HG02763 (cell line): ENCODE measurements at regions not wholly inside any gene's neighbourhood (a gene's known extent, or its start where the extent isn't known, plus 50 kb on each side); places are given as distances from the start of the nearest gene placed in this dataset.

ENCODE experiments used
- ATAC-seq: cut with Tn5 transposase; IDR thresholded peaks from one replicate; pipeline ENCODE4 v1.9.1; 2021; ENCODE audit warnings: mild to moderate bottlenecking, moderate library complexity; ENCODE audit not compliant: unreplicated experiment

DNA sequence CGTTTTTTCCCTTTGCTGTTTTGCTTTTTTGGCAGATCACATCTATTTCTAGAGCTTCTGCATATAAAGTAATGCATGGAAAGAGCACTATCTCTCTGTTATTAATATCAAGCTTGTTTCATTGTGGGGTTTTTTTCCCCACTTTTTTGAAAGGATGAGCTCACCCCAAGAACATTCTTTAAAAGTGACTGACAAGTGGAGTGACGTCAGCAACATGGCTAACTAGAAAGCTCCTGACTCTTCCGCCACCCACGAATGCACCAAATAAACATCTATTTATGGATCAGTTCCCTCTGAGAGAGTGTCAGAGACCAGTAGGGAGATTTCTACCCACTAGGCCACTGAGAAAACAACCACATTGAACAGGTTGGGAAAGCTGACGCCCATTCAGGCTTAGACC is 445.4 kb downstream of the GALC start:
- no peak for ATAC-seq

DNA sequence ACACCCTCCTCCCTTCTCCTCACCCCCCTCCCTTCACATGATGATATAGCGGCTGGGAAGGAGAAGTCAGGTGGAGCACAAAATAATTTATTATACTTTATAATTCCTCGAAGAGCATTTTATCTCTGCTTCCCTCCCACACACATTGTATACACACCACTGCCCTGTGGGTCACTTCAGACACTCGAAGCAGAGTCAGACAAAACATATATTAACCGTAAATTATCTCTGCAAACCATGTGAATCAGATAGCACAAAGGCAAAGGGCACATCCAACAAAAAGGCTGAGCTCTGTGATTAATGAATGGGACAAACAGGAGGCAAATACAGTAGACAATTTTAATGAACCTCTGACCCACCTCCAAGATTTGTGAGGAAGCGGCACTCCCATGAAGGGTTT is 450.7 kb downstream of the GALC start:
- ATAC-seq: no peak

DNA sequence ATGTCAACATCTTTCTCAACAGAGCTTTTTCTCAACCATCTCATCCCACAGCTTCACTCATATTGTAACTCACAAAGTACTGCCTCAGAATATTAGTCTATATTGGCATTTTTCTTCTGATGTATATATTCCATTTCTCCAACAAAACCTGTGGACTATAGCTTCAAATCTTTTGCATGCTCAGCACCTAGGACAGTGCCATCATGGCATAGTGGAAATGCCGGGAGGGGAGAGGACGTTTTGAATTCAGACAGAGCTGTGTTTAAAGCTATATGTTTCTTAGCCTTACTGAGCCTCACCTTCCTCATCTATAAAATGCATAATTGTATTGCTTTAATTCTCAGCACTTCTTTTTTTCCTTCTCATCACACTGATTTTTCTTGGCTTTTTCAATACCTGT is 452.6 kb downstream of the GALC start:
- ATAC-seq: no peak

DNA sequence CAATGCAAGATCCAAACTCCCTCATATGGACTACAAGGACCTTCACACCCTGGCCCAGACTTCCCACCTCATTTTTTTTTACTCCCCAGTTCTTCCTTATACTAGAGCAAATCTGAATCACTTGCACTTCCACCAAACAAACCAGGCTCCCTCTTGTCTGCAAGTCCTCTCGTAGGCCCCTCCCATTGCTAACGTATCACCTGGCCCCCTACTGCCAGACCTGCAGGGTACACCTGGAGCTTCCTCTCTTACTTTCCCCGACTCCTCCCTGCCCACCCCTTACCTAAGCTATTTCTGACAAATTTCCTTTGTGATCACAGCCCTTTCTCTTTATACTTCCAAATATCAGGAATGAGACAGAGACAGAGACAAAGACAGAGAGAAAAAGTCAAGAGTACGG is 463.9 kb downstream of the GALC start:
- ATAC-seq: no peak

DNA sequence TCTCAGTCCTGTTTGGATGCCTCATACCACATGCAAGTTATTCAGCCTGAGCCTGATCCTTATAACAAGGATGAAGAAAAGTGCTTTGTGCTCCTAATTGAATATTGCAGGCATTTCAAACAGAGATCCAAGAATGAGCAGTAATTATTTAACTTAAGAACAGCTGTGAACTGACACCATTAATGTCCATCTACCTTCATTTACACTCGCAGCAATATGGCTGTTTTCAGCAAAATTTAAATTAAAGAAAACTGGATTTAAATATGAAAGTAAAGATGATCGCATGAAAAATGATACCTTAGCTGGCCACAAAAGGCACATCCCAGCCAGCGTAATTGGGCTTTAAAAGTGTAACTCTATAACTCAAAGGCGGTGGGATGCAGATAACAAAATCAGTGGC is 466.3 kb downstream of the GALC start:
- ATAC-seq: no peak

DNA sequence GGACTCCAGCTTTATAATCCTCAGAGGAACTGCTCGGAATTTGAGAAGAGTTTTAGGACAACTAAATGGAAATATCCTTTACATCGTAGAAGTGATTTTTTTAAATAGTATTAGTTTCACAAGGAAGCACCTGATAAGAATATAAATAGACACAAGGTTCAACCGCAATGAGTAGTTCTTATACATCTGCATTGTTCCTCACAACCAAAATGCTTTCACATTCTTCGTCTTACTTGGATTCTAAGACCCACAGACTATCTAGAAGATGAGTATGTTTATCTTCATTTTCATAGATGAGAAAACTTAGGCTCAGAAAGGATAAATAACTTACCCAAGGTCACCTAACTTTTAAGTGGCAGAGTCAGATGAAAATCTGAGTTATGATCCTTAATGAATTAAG is 469.0 kb downstream of the GALC start:
- ATAC-seq: no peak

DNA sequence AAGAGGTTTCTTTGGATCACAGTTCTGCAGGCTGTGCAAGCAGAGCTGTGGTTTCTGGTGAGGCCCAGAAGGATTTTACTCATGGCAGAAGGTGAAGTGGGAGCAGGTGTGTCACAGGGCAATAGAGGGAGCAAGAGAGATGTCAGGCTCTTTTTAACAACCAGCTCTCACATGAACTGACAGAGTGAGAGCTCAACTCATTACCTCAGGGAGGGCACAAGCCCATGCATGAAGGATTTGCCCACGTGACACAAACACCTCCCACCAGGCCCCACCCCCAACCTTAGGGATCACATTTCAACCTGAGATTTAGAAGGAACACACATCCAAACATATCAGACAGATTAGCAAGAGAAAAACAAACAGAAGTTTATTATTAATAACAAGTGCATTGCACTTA is 470.4 kb downstream of the GALC start:
- no peak for ATAC-seq

DNA sequence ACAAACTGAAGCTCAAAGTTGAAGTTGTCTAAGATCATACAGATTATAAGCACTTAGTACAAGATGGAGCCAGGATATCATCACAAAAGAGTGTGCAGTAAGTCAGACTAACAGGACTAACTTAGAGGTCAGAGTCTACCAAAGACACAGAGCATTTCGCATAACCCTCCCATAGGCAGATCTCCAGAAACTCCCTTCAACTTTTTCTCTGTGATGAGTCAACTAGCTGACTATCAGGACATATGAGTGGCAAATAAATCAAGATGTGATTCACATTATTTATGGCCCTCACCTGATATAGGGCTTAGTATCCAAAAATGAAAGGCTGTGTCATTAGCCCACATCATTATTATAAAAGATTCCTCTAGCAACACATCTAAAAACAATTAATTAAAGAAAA is 484.6 kb downstream of the GALC start:
- no peak for ATAC-seq

DNA sequence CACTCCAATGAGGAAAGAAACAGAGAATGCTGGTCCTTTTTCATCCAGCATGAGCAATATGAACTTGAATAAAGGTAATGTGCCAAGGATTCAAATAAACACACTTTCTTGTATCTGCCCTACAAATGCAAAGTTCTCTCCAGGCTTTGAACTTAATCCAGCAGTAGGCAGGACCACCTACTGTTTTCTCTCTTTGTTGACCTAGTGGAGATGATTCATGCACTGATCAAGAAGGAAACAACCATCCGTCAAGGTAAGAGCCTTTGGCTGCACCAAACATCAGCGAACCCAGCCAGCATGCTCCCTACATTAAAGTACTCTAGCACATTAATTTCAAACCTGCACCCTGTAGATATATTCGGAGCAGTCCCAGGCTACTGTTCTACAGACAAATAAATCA is 489.3 kb downstream of the GALC start:
- no peak for ATAC-seq

DNA sequence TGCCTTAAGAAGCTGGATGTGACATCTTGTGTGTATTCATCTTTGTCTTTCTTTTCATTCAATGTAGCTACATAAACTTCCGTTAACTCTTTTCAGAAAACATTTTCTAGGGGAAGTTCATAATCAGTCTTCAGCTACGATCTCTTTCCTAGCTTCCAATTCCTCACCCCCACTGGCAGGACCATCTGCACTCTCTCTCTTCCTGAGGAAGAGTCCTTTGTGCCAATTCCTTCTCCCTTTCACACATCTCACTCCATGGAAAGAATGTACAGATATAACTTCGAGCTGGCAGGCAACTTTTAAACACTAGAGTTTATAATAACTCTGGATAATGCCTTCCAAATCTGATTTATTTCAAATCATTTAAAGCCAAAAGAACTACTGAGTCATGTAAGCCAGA is 495.7 kb downstream of the GALC start:
- no peak for ATAC-seq

DNA sequence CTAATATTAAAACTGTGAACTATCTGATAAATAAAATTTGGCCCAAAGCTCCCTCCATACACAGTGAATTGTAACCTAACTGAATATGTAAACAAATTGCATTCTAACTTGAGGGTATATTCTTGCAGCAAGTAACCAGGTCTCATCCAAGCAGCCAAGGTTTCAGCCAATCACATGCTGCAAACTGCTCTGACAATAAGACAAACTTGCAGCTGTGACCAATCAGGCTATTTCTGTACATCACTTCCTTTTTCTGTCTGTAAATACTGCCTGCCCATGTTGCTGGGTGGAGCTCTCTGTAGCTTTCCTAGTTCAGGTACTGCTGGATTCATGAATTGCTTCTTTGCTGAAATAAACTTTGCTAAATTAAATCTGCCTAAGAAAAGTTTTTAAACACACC is 499.0 kb downstream of the GALC start:
- ATAC-seq: no peak

DNA sequence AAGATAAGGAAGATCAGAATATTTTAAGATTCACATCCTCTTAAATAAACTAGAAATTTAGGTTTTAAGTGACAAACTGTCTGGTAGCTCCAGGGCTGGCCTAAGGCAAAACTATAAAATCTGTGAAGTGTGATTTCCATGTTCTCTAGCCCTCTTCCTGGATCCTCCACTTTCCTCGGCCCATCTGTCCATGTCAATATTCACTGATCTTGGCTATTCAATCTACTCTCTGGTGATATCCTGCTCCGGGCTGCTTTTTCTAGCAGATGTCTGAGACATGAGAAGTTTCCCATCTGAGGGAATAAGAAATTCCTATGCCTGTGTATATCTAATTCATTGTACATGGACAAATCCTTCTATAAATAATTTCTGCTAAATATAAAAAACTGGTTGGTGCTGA is 500.4 kb downstream of the GALC start:
- no peak for ATAC-seq

DNA sequence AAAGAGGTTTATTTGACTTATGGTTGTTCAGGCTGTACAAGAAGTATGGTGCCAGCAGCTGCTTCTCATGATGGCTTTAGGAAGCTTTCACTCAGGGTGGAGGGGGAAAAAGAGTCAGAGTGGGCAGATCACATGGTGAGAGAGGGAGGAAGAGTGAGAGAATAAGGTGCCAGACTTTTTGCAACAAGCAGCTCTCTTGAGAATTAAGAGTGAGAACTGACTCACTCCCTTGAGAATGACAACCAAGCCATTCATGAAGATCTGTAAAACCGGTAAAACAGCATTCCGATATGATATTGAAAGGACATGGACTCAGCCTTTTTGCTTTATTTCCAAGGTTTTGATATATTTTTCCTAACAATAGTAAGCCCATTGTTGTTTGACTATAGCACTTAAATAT is 501.2 kb downstream of the GALC start:
- no peak for ATAC-seq

DNA sequence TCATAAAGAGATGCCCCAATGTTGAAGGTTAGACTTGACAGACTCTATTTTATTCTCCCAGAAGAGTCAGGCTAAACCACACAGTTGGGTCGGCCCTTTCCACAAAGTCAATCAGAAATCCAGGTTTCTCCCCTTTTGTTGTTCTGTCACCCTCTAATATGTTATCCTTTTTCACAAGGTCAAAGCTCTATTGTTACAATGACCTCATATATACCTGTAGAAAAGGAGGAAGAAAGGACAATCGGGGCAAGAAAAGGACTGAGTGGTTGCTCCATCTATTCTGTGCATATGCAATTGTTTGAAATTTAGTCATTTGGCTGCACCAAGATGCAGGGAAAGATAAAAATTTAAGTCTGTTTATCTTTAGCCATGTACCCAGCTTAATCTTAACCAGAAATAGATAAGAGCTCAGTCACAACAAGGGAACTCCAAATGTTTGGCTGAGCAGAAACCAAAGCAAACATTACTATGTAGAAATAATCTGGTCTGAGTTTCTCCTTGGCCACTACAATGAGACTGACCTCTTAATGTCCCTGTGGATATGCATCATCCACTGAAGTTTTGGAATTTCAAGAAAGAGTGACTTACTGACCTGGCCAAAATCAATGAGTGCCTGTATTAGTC is 503.7 kb downstream of the GALC start:
- ATAC-seq: no peak

DNA sequence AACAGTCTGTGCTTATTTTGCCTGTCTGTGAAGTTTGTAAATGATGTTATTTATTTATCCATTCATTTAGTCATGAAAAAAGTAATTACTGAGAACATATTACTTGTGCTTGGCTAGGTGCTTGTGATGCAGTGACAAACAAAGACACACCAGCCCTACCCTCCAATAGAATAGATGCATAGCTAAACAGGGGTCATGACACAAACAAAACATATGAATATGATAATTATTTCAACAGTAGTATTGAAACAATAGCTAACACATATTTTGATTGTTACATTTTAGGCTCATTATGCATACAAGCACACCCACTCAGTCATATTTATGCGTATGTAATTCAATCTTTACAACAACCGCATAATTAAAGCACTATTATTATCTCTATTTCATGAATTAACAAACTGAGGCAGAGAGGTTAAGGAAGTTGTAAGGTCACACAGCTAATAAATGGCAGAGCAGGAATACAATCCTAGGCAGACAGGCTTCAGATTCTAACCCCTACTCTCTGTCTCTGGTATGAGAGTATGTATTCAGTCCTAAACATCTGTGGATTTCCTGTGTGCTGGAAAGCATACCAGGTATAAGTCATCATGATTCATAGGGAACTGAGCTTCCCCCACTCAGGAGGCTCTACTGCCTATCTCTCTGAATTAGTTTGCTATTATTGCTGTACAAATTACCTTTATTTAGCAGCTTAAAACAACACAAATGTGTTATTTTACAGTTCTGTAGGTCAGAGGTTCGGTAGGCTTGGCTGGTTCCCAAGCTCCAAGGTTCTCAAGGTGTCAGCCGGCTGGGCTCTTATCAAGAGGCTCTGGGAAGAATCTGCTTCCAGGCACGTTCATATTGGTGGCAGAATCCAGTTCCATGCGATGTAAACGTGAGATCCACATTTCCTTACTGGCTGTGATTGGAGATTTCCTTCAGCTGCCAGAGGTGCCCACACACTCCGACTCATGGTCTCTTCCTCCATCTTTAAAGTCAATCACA is 509.4 kb downstream of the GALC start:
- no peak for ATAC-seq

DNA sequence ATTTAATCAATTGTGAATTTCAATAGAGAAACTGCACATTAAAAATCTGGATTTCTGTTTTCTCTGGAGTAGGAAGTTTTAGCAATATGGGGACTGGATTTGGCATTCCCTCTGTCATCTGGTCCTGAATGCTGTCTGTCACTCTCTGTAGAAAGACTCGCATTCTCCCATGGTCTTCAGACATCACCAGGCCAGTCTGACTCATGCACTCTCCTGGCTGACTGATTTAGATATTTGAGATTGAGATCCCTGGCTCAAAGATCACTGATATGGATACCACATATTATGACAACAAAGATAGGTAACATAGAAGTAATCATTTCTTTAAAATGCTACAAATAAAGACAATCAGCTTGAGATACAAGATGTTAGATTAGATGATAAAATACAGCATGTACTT is 524.5 kb downstream of the GALC start:
- no peak for ATAC-seq

DNA sequence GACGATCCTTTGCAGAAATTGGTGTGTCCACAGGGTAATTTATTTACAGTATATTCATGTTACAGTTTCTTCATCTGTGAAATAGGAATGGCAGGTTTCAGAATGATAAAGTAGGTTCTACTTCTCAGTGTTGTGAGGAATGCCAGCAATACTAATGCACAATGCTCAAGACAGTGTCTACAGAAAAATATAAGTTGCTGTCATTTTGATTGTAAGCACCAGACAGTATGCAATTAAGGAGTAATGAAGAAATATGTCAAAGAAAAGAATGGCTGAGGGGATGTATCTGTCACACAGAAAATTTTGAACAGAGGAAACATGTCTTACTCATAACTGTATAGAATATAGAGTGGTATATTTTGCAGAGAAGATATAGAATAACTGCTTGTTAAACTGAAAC is 525.4 kb downstream of the GALC start:
- no peak for ATAC-seq

DNA sequence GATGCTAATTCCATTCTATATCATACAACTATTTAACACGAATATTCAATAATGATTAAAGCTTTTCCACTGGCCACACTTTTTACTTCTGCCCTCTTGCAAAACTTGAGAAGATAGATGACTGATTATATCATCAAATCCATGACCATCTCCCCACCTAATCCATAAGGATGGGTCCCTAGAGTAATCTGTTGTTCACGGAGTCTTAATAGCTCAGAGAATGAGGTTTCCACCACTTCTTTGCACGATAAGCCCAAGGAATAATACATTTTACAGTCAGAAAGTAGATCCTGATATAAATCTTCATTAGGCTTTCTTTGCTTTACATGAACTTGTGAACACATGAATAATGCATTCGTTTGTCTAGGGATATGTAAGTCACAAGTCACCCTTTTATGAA is 527.2 kb downstream of the GALC start:
- no peak for ATAC-seq

DNA sequence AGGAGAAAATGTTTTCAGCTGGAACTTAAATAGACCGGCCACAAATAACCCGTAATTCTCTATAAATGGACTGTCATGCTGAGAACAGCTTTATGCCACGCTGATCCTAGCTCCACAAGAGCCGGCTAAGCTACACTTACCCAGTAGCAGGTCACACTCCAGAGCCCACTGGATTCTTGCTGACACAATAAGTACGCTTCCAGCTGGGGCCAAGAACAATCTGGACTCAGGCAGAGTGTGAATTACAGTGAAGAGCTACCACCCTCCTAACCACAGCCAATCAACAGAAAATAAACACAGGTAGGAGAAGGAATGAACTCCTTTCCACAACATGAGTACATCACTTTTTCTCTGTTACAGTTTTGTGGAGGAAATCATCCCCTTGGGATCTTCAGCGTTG is 531.3 kb downstream of the GALC start:
- ATAC-seq: no peak

DNA sequence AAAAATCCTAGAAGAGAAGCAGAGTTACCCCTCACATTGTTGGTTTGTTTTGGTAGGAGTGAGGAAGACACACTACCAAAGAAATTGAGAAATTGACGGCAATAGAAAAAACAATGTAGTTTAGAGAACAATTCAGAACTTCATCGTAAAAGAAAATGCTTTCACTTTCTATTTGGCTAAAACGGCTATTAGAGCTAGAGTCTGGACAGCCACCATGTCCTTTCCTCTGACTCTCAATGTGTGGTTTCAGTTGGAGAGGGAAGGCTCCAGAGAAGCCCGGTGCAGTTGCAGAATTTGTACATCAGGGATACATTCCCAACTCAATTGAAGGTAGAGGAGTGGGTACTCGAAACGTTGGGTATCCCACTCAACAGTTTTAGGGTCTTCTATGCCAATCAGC is 535.3 kb downstream of the GALC start:
- ATAC-seq: no peak

DNA sequence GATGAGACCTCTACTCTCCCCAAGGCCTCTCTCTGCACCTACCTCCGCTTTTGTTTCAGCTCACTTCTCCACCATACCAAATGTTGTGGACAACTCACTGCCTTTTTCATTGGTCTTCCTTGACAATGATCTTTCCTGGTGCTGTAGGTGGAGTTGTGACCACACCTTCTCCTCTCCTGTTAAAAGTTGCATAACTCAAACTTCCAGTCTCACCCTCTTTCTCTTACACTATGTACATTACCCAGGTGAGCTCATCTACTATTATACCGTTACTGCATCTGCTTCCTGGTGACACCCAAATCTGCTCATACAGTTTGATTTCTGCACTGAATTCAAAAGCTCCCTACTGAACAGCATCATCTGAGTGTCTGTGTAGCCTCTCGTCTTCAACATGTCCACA is 542.8 kb downstream of the GALC start:
- ATAC-seq: no peak

DNA sequence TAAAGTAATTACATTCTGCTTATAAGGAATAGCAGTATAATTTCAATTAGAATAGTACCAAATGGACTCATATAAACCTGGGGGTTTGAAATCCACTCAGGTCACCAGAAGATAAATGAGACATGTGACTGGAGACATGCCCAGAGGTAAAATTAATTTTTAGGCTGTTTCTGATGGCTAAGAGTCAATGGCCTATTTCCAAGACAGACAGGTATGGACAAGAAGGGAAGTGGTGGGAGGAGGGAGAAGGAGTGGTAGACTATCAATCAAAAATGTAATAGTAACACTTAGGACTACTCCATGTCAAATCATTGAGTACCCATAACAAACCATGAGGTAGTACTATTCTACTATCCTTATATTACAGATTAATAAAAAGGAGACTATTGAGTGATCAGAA is 544.0 kb downstream of the GALC start:
- no peak for ATAC-seq

DNA sequence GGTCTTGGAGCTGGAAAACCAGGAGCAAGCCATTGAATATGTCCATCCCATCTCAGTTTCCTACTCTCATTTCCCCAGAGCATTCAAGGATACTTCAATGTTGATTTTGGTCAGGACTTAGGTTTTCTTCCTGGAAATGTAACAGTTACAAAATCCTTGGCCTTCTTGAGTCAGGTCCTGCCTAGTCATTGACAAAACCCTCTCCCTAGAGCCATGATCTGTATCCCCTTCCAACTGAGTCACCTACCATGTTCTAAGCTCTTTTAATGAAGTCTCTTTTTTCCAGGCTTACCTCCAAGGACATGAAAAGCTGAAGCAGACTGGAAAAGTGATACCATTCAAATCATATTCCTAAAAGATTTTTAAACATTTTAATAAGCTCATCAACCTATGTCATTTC is 549.2 kb downstream of the GALC start:
- ATAC-seq: no peak
